Testis (tissue), 2 donors: ENCODE measurements at regions not wholly inside any gene's neighbourhood (a gene's known extent, or its start where the extent isn't known, plus 50 kb on each side); places are given as distances from the start of the nearest gene placed in this dataset.

ENCODE experiments used
- DNase-seq: peaks from one replicate; pipeline ENCODE4 v3.0.0-alpha.2; 2019
- H3K27ac ChIP-seq, 2 donors: fragments of 200-600 bp; sonication (generic); one replicate each; pipeline ENCODE4 v1.5.1; 2019
- H3K27me3 ChIP-seq: fragments of 200-600 bp; sonication (generic); one replicate; pipeline ENCODE4 v1.5.1; 2019
- H3K36me3 ChIP-seq: fragments of 200-600 bp; sonication (generic); one replicate; pipeline ENCODE4 v1.5.1; 2017; ENCODE audit warnings: low read depth; ENCODE audit errors: missing control alignments
- H3K4me1 ChIP-seq: fragments of 200-600 bp; sonication (generic); one replicate; pipeline ENCODE4 v1.5.1; 2019
- H3K4me3 ChIP-seq, 2 donors: fragments of 200-600 bp; sonication (generic); one replicate each; pipeline ENCODE4 v1.5.1; 2017 to 2019
- H3K9me3 ChIP-seq: fragments of 200-600 bp; sonication (generic); one replicate; pipeline ENCODE4 v1.5.1; 2017
- CTCF ChIP-seq, 3 experiments: fragments of 450-650 bp in 2 of 3; fragments of 200-600 bp in 1 of 3; sonication (generic) in 1 of 3; IDR thresholded peaks; one replicate each; pipeline ENCODE4 v1.5.1; 2016 to 2019; ENCODE audit warnings: antibody characterized with exemption in 3 of 3, mild to moderate bottlenecking in 2 of 3, moderate library complexity in 1 of 3
- POLR2A ChIP-seq: fragments of 450-650 bp; IDR thresholded peaks from one replicate; pipeline ENCODE4 v1.6.1; 2017; ENCODE audit warnings: antibody characterized with exemption, mild to moderate bottlenecking, moderate library complexity
- WGBS, 2 donors: methylation state at CpG; one replicate each; pipeline ENCODE4 v1.1.5; 2018; 5-methylcytosine and 5-hydroxymethylcytosine counted together
- intact Hi-C: fragments of 100-400 bp; cut with DNase I; formaldehyde crosslinking; loops from one replicate; pipeline ENCODE4 v1.15.1; 2023; ENCODE audit warnings: low total_unique reads

- H3K4me1 ChIP-seq, result no peaks in the 10 kb centered on the region
- no peak overlapping the region for H3K27ac ChIP-seq
- 70 to 76% methylated on average over 4 of the region's 4 CpGs for WGBS, 2 donors
- no peak overlapping the region for H3K4me3 ChIP-seq
- intact Hi-C loops, result no loop called here
- no peaks in the 10 kb centered on the region for H3K27me3 ChIP-seq
- TF ChIP-seq CTCF (IDR thresholded peaks at IDR 0.05) (no peak), POLR2A (no peak)
- DNase-seq, result no peak
- H3K9me3 ChIP-seq, result no peaks in the 10 kb centered on the region
- H3K36me3 ChIP-seq, result no peaks in the 10 kb centered on the region
Observed at GRCh38 chr2:118764855-118765254, 82.6 kb downstream of the EN1 start.

DNA sequence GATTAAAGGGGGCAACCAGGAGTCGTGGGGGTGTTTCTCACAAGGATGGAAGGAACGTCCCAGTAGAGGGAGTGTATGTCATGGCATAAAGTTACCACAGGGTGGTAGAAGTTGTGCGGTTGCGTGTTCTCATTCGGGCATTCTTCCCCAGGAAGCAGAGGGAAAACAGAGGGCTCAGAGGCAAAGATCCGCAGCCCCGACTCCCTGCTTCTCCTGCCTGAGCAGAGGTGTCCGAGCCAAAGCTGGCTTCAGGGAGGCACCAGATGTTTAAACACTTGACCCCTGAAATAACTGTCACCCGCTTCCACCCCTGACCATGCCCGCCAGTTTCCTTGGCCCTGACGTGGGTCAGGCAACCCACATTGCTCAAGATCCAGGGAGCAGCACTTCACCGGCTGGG is 83.7 kb downstream of the EN1 start:
- Histone ChIP-seq H3K36me3 (no peaks in the 10 kb centered on the region), H3K27me3 (no peaks in the 10 kb centered on the region), H3K27ac (no peak overlapping the region), H3K4me1 (no peaks in the 10 kb centered on the region), H3K9me3 (no peaks in the 10 kb centered on the region), H3K4me3 (no peak overlapping the region)
- TF ChIP-seq POLR2A (no peak), CTCF (IDR thresholded peaks at IDR 0.05) (no peak)
- intact Hi-C loops, result no loop called here
- WGBS, 2 donors, result 31 to 40% methylated on average over 12 of the region's 12 CpGs
- DNase-seq, result no peak

DNA sequence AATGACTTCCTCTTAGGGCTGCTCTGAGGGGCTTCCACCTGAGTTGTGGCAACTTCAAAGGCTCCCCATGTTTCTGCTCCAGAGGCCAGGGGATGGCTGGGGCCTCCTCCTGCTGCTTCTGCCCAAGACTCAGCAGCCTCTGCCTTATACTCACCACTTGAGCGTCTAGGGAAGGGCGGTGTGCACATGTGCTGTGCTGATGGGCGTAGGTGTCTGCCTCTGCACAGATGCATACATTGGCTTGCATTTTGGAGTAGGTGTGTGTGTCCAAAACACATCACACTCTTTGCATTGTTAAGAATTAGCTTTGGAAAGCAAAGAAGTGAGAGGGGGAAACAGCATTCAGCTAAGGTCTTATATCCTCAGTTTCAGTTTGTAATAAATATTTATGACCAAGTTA is 85.2 kb downstream of the EN1 start:
- WGBS, 2 donors, result 76 to 77% methylated on average over 3 of the region's 3 CpGs
- no peak for DNase-seq

GRCh38 chr2:118761771-118762170 is 85.7 kb downstream of the EN1 start:
- Histone ChIP-seq H3K4me3 (no peak overlapping the region), H3K4me1 (no peaks in the 10 kb centered on the region), H3K27ac (no peak overlapping the region), H3K36me3 (no peaks in the 10 kb centered on the region), H3K9me3 (no peaks in the 10 kb centered on the region), H3K27me3 (no peaks in the 10 kb centered on the region)
- intact Hi-C loops, result no loop called here
- DNase-seq, result no peak
- 69 to 82% methylated on average over 6 of the region's 6 CpGs for WGBS, 2 donors
- TF ChIP-seq CTCF (IDR thresholded peaks at IDR 0.05) (no peak), POLR2A (no peak)

More for the DNA sequence above, 85.2 kb downstream of the EN1 start:
- Histone ChIP-seq H3K27ac (no peak overlapping the region), H3K4me1 (no peaks in the 10 kb centered on the region), H3K9me3 (no peaks in the 10 kb centered on the region), H3K4me3 (no peak overlapping the region), H3K36me3 (no peaks in the 10 kb centered on the region), H3K27me3 (no peaks in the 10 kb centered on the region)
- intact Hi-C loops, result no loop called here
- TF ChIP-seq CTCF (IDR thresholded peaks at IDR 0.05) (no peak), POLR2A (no peak)

- 38 to 42% methylated on average over 2 of the region's 2 CpGs for WGBS, 2 donors
- no peak overlapping the region for H3K4me3 ChIP-seq
- no peak overlapping the region for H3K27ac ChIP-seq
- no peaks in the 10 kb centered on the region for H3K4me1 ChIP-seq
- no peaks in the 10 kb centered on the region for H3K36me3 ChIP-seq
- H3K9me3 ChIP-seq, result no peaks in the 10 kb centered on the region
- TF ChIP-seq CTCF (IDR thresholded peaks at IDR 0.05) (no peak), POLR2A (no peak)
- H3K27me3 ChIP-seq, result no peaks in the 10 kb centered on the region
- DNase-seq, result no peak
- intact Hi-C loops, result no loop called here
Observed at GRCh38 chr2:118755901-118756300, 91.5 kb downstream of the EN1 start.
